GM12864 (cell line): ENCODE measurements at regions not wholly inside any gene's neighbourhood (a gene's known extent, or its start where the extent isn't known, plus 50 kb on each side); places are given as distances from the start of the nearest gene placed in this dataset.

ENCODE experiments used
- DNase-seq: peaks from one replicate; pipeline ENCODE4 v3.0.0-alpha.2; 2011; ENCODE audit warnings: low read depth
- H3K4me3 ChIP-seq: 2 replicates; pipeline ENCODE4 v1.5.1; 2011; ENCODE audit warnings: mild to moderate bottlenecking, low read depth, low read length, control low read depth
- CTCF ChIP-seq: IDR thresholded peaks from 2 replicates; pipeline ENCODE4 v1.5.1; 2011; ENCODE audit warnings: low read depth, mild to moderate bottlenecking, moderate library complexity, low read length, control low read depth, inconsistent platforms; ENCODE audit errors: missing control alignments

- H3K4me3 ChIP-seq, result no peak overlapping the region
- TF ChIP-seq CTCF, result no peak
- DNase-seq, result no peak
Observed at GRCh38 chr5:9786380-9787360, 156.5 kb upstream of the TAS2R1 start.

- no peak for DNase-seq
- TF ChIP-seq CTCF, result no peak
- H3K4me3 ChIP-seq, result no peak overlapping the region
Observed at GRCh38 chr5:9785751-9786150, 155.6 kb upstream of the TAS2R1 start.

- DNase-seq, result no peak
- no peak for TF ChIP-seq CTCF
- H3K4me3 ChIP-seq, result no peak overlapping the region
Observed at GRCh38 chr5:9784231-9784630, 154.1 kb upstream of the TAS2R1 start.

- DNase-seq, result no peak
- no peak overlapping the region for H3K4me3 ChIP-seq
- TF ChIP-seq CTCF, result no peak
Observed at GRCh38 chr5:9782826-9783560, 152.8 kb upstream of the TAS2R1 start.

- H3K4me3 ChIP-seq, result no peak overlapping the region
- DNase-seq, result no peak
- TF ChIP-seq CTCF, result no peak
Observed at GRCh38 chr5:9781890-9782289, 151.7 kb upstream of the TAS2R1 start.

GRCh38 chr5:9781275-9781674 lies 151.1 kb upstream of the TAS2R1 start:
- DNase-seq, result no peak
- TF ChIP-seq CTCF, result no peak

GRCh38 chr5:9780501-9780900 lies 150.3 kb upstream of the TAS2R1 start:
- TF ChIP-seq CTCF, result no peak
- no peak for DNase-seq
- no peak overlapping the region for H3K4me3 ChIP-seq

More at GRCh38 chr5:9781275-9781674, 151.1 kb upstream of the TAS2R1 start:
- H3K4me3 ChIP-seq, result no peak overlapping the region
